Neuronal stem cell (in vitro differentiated cells): ENCODE measurements at regions not wholly inside any gene's neighbourhood (a gene's known extent, or its start where the extent isn't known, plus 50 kb on each side); places are given as distances from the start of the nearest gene placed in this dataset.
"Not testable (repeated sequence)": the region's sequence is repeated elsewhere in the genome, so short reads cannot be mapped to it uniquely, and the experiment has no call there.

Experiments used
- DNase-seq: peaks from one replicate; pipeline ENCODE4 v3.0.0-alpha.2; 2013; ENCODE audit warnings: low spot score
- H2AFZ ChIP-seq: one replicate; pipeline ENCODE4 v1.6.1; 2013; ENCODE audit warnings: mild to moderate bottlenecking, low read length, inconsistent platforms
- H2AK5ac ChIP-seq: 2 replicates; pipeline ENCODE4 v1.6.1; 2013; ENCODE audit warnings: low read depth, mild to moderate bottlenecking, inconsistent platforms, low read length, moderate library complexity, mixed read lengths
- H2BK120ac ChIP-seq: 2 replicates; pipeline ENCODE4 v1.6.1; 2013; ENCODE audit warnings: low read depth, mild to moderate bottlenecking, inconsistent platforms, low read length, moderate library complexity, mixed read lengths
- H2BK12ac ChIP-seq: one replicate; pipeline ENCODE4 v1.6.1; 2013; ENCODE audit warnings: low read length, inconsistent platforms
- H2BK15ac ChIP-seq: 2 replicates; pipeline ENCODE4 v1.6.1; 2013; ENCODE audit warnings: mild to moderate bottlenecking, low read length, inconsistent platforms, mixed read lengths
- H2BK5ac ChIP-seq: one replicate; pipeline ENCODE4 v1.6.1; 2013; ENCODE audit warnings: inconsistent platforms, mild to moderate bottlenecking, low read length, moderate library complexity
- H3K14ac ChIP-seq: one replicate; pipeline ENCODE4 v1.6.1; 2013; ENCODE audit warnings: low read length, inconsistent platforms
- H3K18ac ChIP-seq: 2 replicates; pipeline ENCODE4 v1.6.1; 2013; ENCODE audit warnings: low read length, inconsistent platforms
- H3K23ac ChIP-seq: 2 replicates; pipeline ENCODE4 v1.6.1; 2013; ENCODE audit warnings: low read depth, mild to moderate bottlenecking, mixed read lengths, low read length, inconsistent platforms; ENCODE audit not compliant: poor library complexity
- H3K27ac ChIP-seq: replicated peaks from 3 replicates; pipeline ENCODE4 v1.5.1; 2013; ENCODE audit warnings: low read length, inconsistent platforms
- H3K27me3 ChIP-seq, 3 experiments: 2 replicates each; pipeline ENCODE4 v1.6.1; 2013; ENCODE audit warnings: low read length in 3 of 3, mild to moderate bottlenecking in 2 of 3, inconsistent platforms in 1 of 3, low read depth in 1 of 3, mixed read lengths in 1 of 3, moderate library complexity in 1 of 3; ENCODE audit not compliant: control insufficient read depth in 3 of 3, insufficient read depth in 3 of 3
- H3K36me3 ChIP-seq, 2 donors: replicated peaks in 1 of 2; 2 replicates each; pipeline ENCODE4 v1.6.1; 2013; ENCODE audit warnings: low read length in 2 of 2; ENCODE audit not compliant: control insufficient read depth in 2 of 2, insufficient read depth in 2 of 2
- H3K4ac ChIP-seq: 2 replicates; pipeline ENCODE4 v1.6.1; 2013; ENCODE audit warnings: inconsistent platforms, mild to moderate bottlenecking, low read length, moderate library complexity
- H3K4me1 ChIP-seq, 2 donors: 1 replicate in 1 of 2; 2 replicates in 1 of 2; pipeline ENCODE4 v1.6.1; 2013; ENCODE audit warnings: low read length in 2 of 2, low read depth in 1 of 2; ENCODE audit not compliant: control insufficient read depth in 2 of 2, insufficient read depth in 1 of 2
- H3K4me2 ChIP-seq: one replicate; pipeline ENCODE4 v1.6.1; 2013; ENCODE audit warnings: mild to moderate bottlenecking, low read length, inconsistent platforms; ENCODE audit not compliant: insufficient read depth, poor library complexity, severe bottlenecking
- H3K4me3 ChIP-seq, 2 donors: 2 replicates each; pipeline ENCODE4 v1.5.1; 2013; ENCODE audit warnings: low read length in 2 of 2, mild to moderate bottlenecking in 2 of 2, inconsistent platforms in 1 of 2, moderate library complexity in 1 of 2
- H3K79me1 ChIP-seq: one replicate; pipeline ENCODE4 v1.6.1; 2013; ENCODE audit warnings: low read depth, mild to moderate bottlenecking, inconsistent platforms, low read length, moderate library complexity
- H3K9ac ChIP-seq: one replicate; pipeline ENCODE4 v1.6.1; 2013; ENCODE audit warnings: mild to moderate bottlenecking, low read depth, low read length, inconsistent platforms; ENCODE audit not compliant: poor library complexity
- H3K9me3 ChIP-seq, 2 donors: replicated peaks in 1 of 2; 2 replicates each; pipeline versions ENCODE3 to v1.6.1; 2013; ENCODE audit warnings: low read length in 2 of 2, mild to moderate bottlenecking in 2 of 2, inconsistent platforms in 1 of 2, low read depth in 1 of 2, mixed read lengths in 1 of 2, moderate library complexity in 1 of 2; ENCODE audit not compliant: control insufficient read depth in 2 of 2, insufficient read depth in 1 of 2
- H4K8ac ChIP-seq: one replicate; pipeline ENCODE4 v1.6.1; 2013; ENCODE audit warnings: low read depth, mild to moderate bottlenecking, inconsistent platforms, low read length, moderate library complexity
- H4K91ac ChIP-seq: one replicate; pipeline ENCODE4 v1.6.1; 2013; ENCODE audit warnings: low read length, low read depth, mild to moderate bottlenecking, inconsistent platforms; ENCODE audit not compliant: poor library complexity
- WGBS, 2 donors: extraction: QIAGEN DNeasy Blood & Tissue Kit; methylation state at CpG; one replicate each; pipeline ENCODE4 v1.1.7; 2013; ENCODE audit warnings: missing lambda C conversion rate in 2 of 2, mixed read lengths in 1 of 2; ENCODE audit not compliant: insufficient read length in 2 of 2, insufficient replicate concordance in 1 of 2; ENCODE audit errors: extremely low coverage in 2 of 2; 5-methylcytosine and 5-hydroxymethylcytosine counted together

DNA sequence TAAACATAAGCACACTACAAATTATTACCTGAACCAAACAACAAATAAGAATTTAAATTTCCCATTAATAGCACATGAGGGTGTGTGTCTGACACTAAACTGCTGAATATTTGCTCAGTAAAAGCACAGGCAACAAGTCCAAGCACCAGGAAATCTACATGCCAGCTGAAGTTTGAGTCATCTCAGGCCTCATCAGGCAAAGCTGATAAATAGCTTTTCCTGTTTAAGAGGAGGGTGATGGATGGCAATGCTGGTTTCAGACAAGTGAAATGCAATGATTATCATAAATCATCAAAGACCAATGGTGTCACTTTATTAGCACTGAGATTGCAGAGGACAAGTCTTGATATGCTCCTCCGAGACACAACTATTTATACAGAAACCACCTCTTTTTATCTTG lies 1668.0 kb upstream of the C9orf72 start:
- Histone ChIP-seq H3K27me3 (no peaks in the 10 kb centered on the region), H2BK15ac (no peak overlapping the region), H2BK12ac (no peak overlapping the region), H2AFZ (no peak overlapping the region), H4K8ac (no peak overlapping the region), H3K14ac (no peak overlapping the region), H3K27ac (no peak overlapping the region), H4K91ac (no peak overlapping the region), H3K23ac (no peak overlapping the region), H3K9me3 (no peaks in the 10 kb centered on the region), H3K18ac (no peak overlapping the region), H2AK5ac (no peak overlapping the region), H3K4me2 (no peak overlapping the region), H3K4me1 (no peaks in the 10 kb centered on the region), H3K4me3 (no peak overlapping the region), H3K79me1 (no peaks in the 10 kb centered on the region), H2BK120ac (no peak overlapping the region), H3K36me3 (no peaks in the 10 kb centered on the region), H3K9ac (no peak overlapping the region), H3K4ac (no peak overlapping the region), H2BK5ac (no peak overlapping the region)
- WGBS, 2 donors, result no CpG with 5 or more reads among the region's 1 CpG
- no peak for DNase-seq

DNA sequence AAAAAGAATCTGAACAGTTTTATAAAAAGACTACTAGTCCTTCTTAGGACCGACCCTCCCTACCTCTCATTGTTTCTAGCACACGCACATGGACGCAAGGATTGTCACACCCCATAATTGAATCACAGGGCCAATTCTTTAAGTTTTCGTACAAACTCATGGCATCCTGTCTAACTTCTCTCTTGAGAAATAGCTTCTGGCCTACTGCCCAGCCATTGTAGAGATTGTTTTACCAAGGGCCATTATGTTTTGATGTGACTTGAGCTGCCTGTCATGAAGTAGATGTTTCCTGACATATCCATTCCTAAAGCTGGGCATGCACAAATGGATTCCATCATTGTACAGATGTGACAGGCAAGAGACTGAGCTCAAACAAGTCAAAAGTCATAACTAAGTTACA lies 1672.1 kb upstream of the C9orf72 start:
- WGBS, 2 donors, result no CpG with 5 or more reads among the region's 4 CpGs

DNA sequence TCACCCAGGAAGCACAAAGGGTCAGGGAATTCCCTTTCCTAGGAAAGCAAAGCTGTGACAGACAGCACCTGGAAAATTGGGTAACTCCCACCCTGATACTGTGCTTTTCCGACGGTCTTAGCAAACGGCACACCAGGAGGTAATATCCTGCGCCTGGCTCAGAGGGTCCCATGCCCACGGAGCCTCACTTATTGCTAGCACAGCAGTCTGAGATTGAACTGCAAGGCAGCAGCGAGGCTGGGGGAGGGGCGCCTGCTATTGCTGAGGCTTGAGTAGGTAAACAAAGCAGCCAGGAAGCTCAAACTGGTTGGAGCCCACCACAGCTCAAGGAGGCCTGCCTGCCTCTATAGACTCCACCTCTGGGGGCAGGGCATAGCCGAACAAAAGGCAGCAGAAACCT lies 1697.1 kb upstream of the C9orf72 start:
- not testable (repeated sequence) for H3K23ac ChIP-seq, H4K8ac ChIP-seq, H3K4me1 ChIP-seq, H2BK12ac ChIP-seq, H3K14ac ChIP-seq, H3K36me3 ChIP-seq, H3K18ac ChIP-seq, H3K4me3 ChIP-seq, H3K4me2 ChIP-seq, H2AK5ac ChIP-seq, H3K27ac ChIP-seq, DNase-seq, H3K9me3 ChIP-seq, H2BK120ac ChIP-seq, H2BK15ac ChIP-seq, H4K91ac ChIP-seq, H2BK5ac ChIP-seq, H3K4ac ChIP-seq, H3K9ac ChIP-seq, H3K27me3 ChIP-seq, H3K79me1 ChIP-seq
- no CpG with 5 or more reads among the region's 8 CpGs for WGBS, 2 donors
- peak overlapping the region; percentile 85 for H2AFZ ChIP-seq

More for the DNA sequence above, 1672.1 kb upstream of the C9orf72 start:
- Histone ChIP-seq H3K14ac (no peak overlapping the region), H2BK12ac (no peak overlapping the region), H4K8ac (no peak overlapping the region), H3K36me3 (no peaks in the 10 kb centered on the region), H4K91ac (no peak overlapping the region), H3K4me2 (no peak overlapping the region), H2BK120ac (no peak overlapping the region), H3K27ac (no peak overlapping the region), H3K4ac (no peak overlapping the region), H3K9me3 (no peaks in the 10 kb centered on the region), H3K23ac (no peak overlapping the region), H3K4me1 (no peaks in the 10 kb centered on the region), H2BK5ac (no peak overlapping the region), H3K27me3 (no peaks in the 10 kb centered on the region), H2AFZ (no peak overlapping the region), H2AK5ac (no peak overlapping the region), H3K79me1 (no peaks in the 10 kb centered on the region), H2BK15ac (no peak overlapping the region), H3K9ac (no peak overlapping the region), H3K4me3 (no peak overlapping the region), H3K18ac (no peak overlapping the region)
- no peak for DNase-seq

DNA sequence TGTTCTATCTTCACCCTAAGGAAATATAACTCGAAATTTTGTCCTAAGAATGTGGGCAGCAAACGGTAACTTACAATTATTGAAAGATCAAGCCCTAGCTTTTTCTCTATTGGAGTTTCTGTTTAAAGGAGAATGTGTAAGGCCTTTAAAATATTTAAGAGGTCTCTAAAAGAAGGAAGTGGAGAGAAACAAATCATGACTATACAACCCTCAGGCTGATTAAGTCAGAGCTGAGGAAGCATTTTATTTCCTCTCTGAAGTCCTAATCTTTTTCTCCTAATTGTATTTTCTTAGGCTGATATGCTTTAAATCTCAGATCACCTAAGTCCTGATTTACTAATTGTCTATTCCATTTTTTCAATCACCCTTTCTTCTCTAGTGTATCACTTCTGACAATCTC lies 1708.8 kb upstream of the C9orf72 start:
- Histone ChIP-seq H3K27ac (no peak overlapping the region), H3K9me3 (no peaks in the 10 kb centered on the region), H2AK5ac (no peak overlapping the region), H3K23ac (no peak overlapping the region), H3K27me3 (no peaks in the 10 kb centered on the region), H4K91ac (no peak overlapping the region), H3K4ac (no peak overlapping the region), H3K14ac (no peak overlapping the region), H4K8ac (no peak overlapping the region), H2AFZ (no peak overlapping the region), H3K4me2 (no peak overlapping the region), H3K4me1 (no peaks in the 10 kb centered on the region), H2BK12ac (no peak overlapping the region), H2BK15ac (no peak overlapping the region), H3K9ac (no peak overlapping the region), H3K79me1 (no peaks in the 10 kb centered on the region), H3K18ac (no peak overlapping the region), H2BK120ac (no peak overlapping the region), H2BK5ac (no peak overlapping the region), H3K36me3 (no peaks in the 10 kb centered on the region), H3K4me3 (no peak overlapping the region)
- DNase-seq, result no peak
- no CpG with 5 or more reads among the region's 2 CpGs for WGBS, 2 donors
